Activated CD8-positive, alpha-beta memory T cell treated with anti-CD3 and anti-CD28 coated beads, Interleukin-2, amount 50 U/mL, for 48 hours (primary cell): ENCODE measurements at regions not wholly inside any gene's neighbourhood (a gene's known extent, or its start where the extent isn't known, plus 50 kb on each side); places are given as distances from the start of the nearest gene placed in this dataset.

ENCODE experiments used
- DNase-seq: peaks from one replicate; pipeline ENCODE4 v3.0.0-alpha.2; 2020

- DNase-seq: no peak
Observed at GRCh38 chrX:16222151-16222550, 54.9 kb downstream of the MAGEB17 start.

GRCh38 chrX:16223385-16223784 lies 56.1 kb downstream of the MAGEB17 start:
- DNase-seq: no peak

- DNase-seq: no peak
Observed at GRCh38 chrX:16239211-16239610, 71.9 kb downstream of the MAGEB17 start.

- DNase-seq: no peak
Observed at GRCh38 chrX:16240231-16240905, 73.1 kb downstream of the MAGEB17 start.

GRCh38 chrX:16240968-16241367 lies 73.7 kb downstream of the MAGEB17 start:
- no peak for DNase-seq

- no peak for DNase-seq
Observed at GRCh38 chrX:16250296-16250695, 83.0 kb downstream of the MAGEB17 start.

- DNase-seq: no peak
Observed at GRCh38 chrX:16251782-16252181, 84.5 kb downstream of the MAGEB17 start.

- no peak for DNase-seq
Observed at GRCh38 chrX:16258882-16259281, 91.6 kb downstream of the MAGEB17 start.

GRCh38 chrX:16267431-16267830 lies 100.2 kb downstream of the MAGEB17 start:
- no peak for DNase-seq

- no peak for DNase-seq
Observed at GRCh38 chrX:16268206-16268605, 100.9 kb downstream of the MAGEB17 start.

- DNase-seq: no peak
Observed at GRCh38 chrX:16278927-16279326, 111.6 kb downstream of the MAGEB17 start.

- no peak for DNase-seq
Observed at GRCh38 chrX:16282209-16282608, 114.9 kb downstream of the MAGEB17 start.

- DNase-seq: no peak
Observed at GRCh38 chrX:16284842-16285241, 117.6 kb downstream of the MAGEB17 start.

GRCh38 chrX:16290997-16291396 lies 123.7 kb downstream of the MAGEB17 start:
- DNase-seq: no peak

- no peak for DNase-seq
Observed at GRCh38 chrX:16300831-16301230, 133.6 kb downstream of the MAGEB17 start.

- DNase-seq: no peak
Observed at GRCh38 chrX:16304751-16305150, 137.5 kb downstream of the MAGEB17 start.

GRCh38 chrX:16305187-16305586 lies 137.9 kb downstream of the MAGEB17 start:
- no peak for DNase-seq

GRCh38 chrX:16307950-16308349 lies 140.7 kb downstream of the MAGEB17 start:
- no peak for DNase-seq

GRCh38 chrX:16308773-16309172 lies 141.5 kb downstream of the MAGEB17 start:
- DNase-seq: no peak

GRCh38 chrX:16310326-16310725 lies 143.0 kb downstream of the MAGEB17 start:
- DNase-seq: no peak

GRCh38 chrX:16311671-16312070 lies 144.4 kb downstream of the MAGEB17 start:
- DNase-seq: no peak

- no peak for DNase-seq
Observed at GRCh38 chrX:16312761-16313623, 145.7 kb downstream of the MAGEB17 start.

- no peak for DNase-seq
Observed at GRCh38 chrX:16316331-16316730, 149.1 kb downstream of the MAGEB17 start.

GRCh38 chrX:16319929-16320328 lies 152.6 kb downstream of the MAGEB17 start:
- DNase-seq: no peak
